HepG2 (cell line): ENCODE measurements at regions not wholly inside any gene's neighbourhood (a gene's known extent, or its start where the extent isn't known, plus 50 kb on each side); places are given as distances from the start of the nearest gene placed in this dataset.

Experiments
- ATAC-seq: fragments of 200-7000 bp; cut with Tn5 transposase; 3 replicates; pipeline ENCODE4 v1.9.1; 2020; ENCODE audit warnings: mild to moderate bottlenecking, moderate library complexity
- BruUV-seq: library from RNA; stranded (reverse); fragments of 400-500 nt; replicated peaks from 2 replicates; lab custom pipeline; 2021; lab: Mats Ljungman, UMichigan
- CTCF ChIA-PET: fragments of 300-600 bp; formaldehyde crosslinking; extraction: SDS; loops from one replicate; lab custom pipeline; 2021; ENCODE audit warnings: low total read pairs, inconsistent platforms, low intra/inter-chr PET ratio; lab: Yijun Ruan, JAX
- POLR2A ChIA-PET: fragments of 350-600 bp; sonication (Branson Sonifier 250); formaldehyde crosslinking; loops from one replicate; lab custom pipeline; 2020; ENCODE audit warnings: antibody characterized with exemption, inconsistent platforms; lab: Yijun Ruan, JAX
- DNase-seq: peaks from one replicate; pipeline ENCODE4 v3.0.0-alpha.2; 2015; ENCODE audit warnings: low spot score
- FAIRE-seq: peaks from 3 replicates; lab custom pipeline; 2011; peaks lifted over from hg19 to GRCh38; lab: Jason Lieb, UNC
- H2AFZ ChIP-seq: one replicate; pipeline ENCODE4 v1.6.1; 2011; ENCODE audit warnings: low read length, inconsistent platforms
- H3K27ac ChIP-seq: fragments of 300-600 bp; 3 replicates; pipeline ENCODE4 v1.8.0; 2011; ENCODE audit warnings: mixed run types, mild to moderate bottlenecking, mixed read lengths, low read length, inconsistent platforms; ENCODE audit not compliant: insufficient read depth; ENCODE audit errors: extremely low read length
- H3K27me3 ChIP-seq, 2 experiments: fragments of 200-600 bp in 1 of 2; 2 replicates in 1 of 2; 3 replicates in 1 of 2; pipeline versions ENCODE4 v1.6.0 to v1.8.0; 2011; ENCODE audit warnings: low read length in 2 of 2, mild to moderate bottlenecking in 2 of 2, moderate library complexity in 2 of 2, inconsistent platforms in 1 of 2; ENCODE audit not compliant: insufficient read depth in 2 of 2, control insufficient read depth in 1 of 2
- H3K36me3 ChIP-seq, 2 experiments: fragments of 200-600 bp in 1 of 2; replicated peaks in 1 of 2; 2 replicates in 1 of 2; 3 replicates in 1 of 2; pipeline versions ENCODE4 v1.5.1 to v1.8.0; 2011; ENCODE audit warnings: low read length in 2 of 2, inconsistent platforms in 1 of 2; ENCODE audit not compliant: insufficient read depth in 2 of 2, control insufficient read depth in 1 of 2
- H3K4me1 ChIP-seq: 2 replicates; pipeline ENCODE4 v1.5.1; 2012; ENCODE audit warnings: low read length, inconsistent platforms; ENCODE audit not compliant: insufficient read depth
- H3K4me2 ChIP-seq: 2 replicates; pipeline ENCODE4 v1.6.0; 2011; ENCODE audit warnings: low read depth, low read length, inconsistent platforms
- H3K4me3 ChIP-seq, 3 experiments: fragments of 200-600 bp in 1 of 3; sonication (generic), shearing (Covaris generic) in 1 of 3; replicated peaks in 1 of 3; 2 replicates each; pipeline ENCODE4 v1.5.1; 2011 to 2016; ENCODE audit warnings: low read length in 3 of 3, inconsistent platforms in 2 of 3, low read depth in 2 of 3, mild to moderate bottlenecking in 2 of 3, control low read depth in 1 of 3, mixed read lengths in 1 of 3; ENCODE audit not compliant: insufficient read depth in 1 of 3
- H3K79me2 ChIP-seq: one replicate; pipeline ENCODE4 v1.6.1; 2011; ENCODE audit warnings: low read length, inconsistent platforms; ENCODE audit not compliant: insufficient read depth
- H3K9ac ChIP-seq: 2 replicates; pipeline ENCODE4 v1.6.0; 2011; ENCODE audit warnings: mild to moderate bottlenecking, low read depth, low read length, inconsistent platforms; ENCODE audit not compliant: insufficient read depth
- H3K9me3 ChIP-seq: 2 replicates; pipeline ENCODE4 v1.5.1; 2012; ENCODE audit warnings: mild to moderate bottlenecking, low read length
- H4K20me1 ChIP-seq: 2 replicates; pipeline ENCODE4 v1.6.0; 2011; ENCODE audit warnings: inconsistent platforms, mild to moderate bottlenecking, low read length, moderate library complexity; ENCODE audit not compliant: insufficient read depth
- HMG20A ChIP-seq: IDR thresholded peaks from 2 replicates; pipeline ENCODE4 v1.6.1; 2016; ENCODE audit warnings: borderline replicate concordance
- TCF7L2 ChIP-seq: IDR thresholded peaks from 2 replicates; pipeline ENCODE4 v1.6.1; 2011; ENCODE audit warnings: mild to moderate bottlenecking, low read depth, low read length, moderate library complexity
- ZBTB1 ChIP-seq: sonication (generic); formaldehyde crosslinking; IDR thresholded peaks from 2 replicates; pipeline ENCODE4 v1.4.0; 2020; ENCODE audit warnings: missing genetic modification reagents, borderline replicate concordance
- ZNF367 ChIP-seq: sonication (generic); formaldehyde crosslinking; IDR thresholded peaks from 2 replicates; pipeline ENCODE4 v1.4.0; 2020; ENCODE audit warnings: missing genetic modification reagents, borderline replicate concordance
- ZNF446 ChIP-seq: sonication (generic); formaldehyde crosslinking; IDR thresholded peaks from 2 replicates; pipeline ENCODE4 v1.5.0; 2020; ENCODE audit warnings: mild to moderate bottlenecking, missing genetic modification reagents
- ZNF589 ChIP-seq: sonication (generic); formaldehyde crosslinking; conservative IDR thresholded peaks from 2 replicates; pipeline ENCODE4 v1.8.0; 2022; ENCODE audit warnings: mild to moderate bottlenecking, moderate library complexity, missing genetic modification reagents
- ZNF687 ChIP-seq: sonication (generic); formaldehyde crosslinking; IDR thresholded peaks from 2 replicates; pipeline ENCODE4 v1.5.1; 2020; ENCODE audit warnings: mild to moderate bottlenecking, missing genetic modification reagents, moderate library complexity
- ZNF737 ChIP-seq: sonication (generic); formaldehyde crosslinking; IDR thresholded peaks from 2 replicates; pipeline ENCODE4 v1.5.0; 2020; ENCODE audit warnings: missing genetic modification reagents, mild to moderate bottlenecking, borderline replicate concordance
- WGBS: methylation state at CpG from one replicate; pipeline ENCODE4 v1.1.6; 2017; ENCODE audit warnings: low lambda C conversion rate; 5-methylcytosine and 5-hydroxymethylcytosine counted together
- in situ Hi-C: cut with HindIII; loops from 2 replicates; pipeline ENCODE4 v1.10.0; 2017; ENCODE audit warnings: low pct_unique_long_range_greater_than_20kb; ENCODE audit not compliant: extremely low pct_ligation_motif_present
- intact Hi-C: fragments of 100-400 bp; cut with micrococcal nuclease; formaldehyde crosslinking; loops from one replicate; pipeline ENCODE4 v1.10.0; 2022; ENCODE audit not compliant: unreplicated experiment
- TF ChIP-seq, protein P1 (sequence below): sonication (generic); formaldehyde crosslinking; IDR thresholded peaks from 2 replicates; pipeline ENCODE4 v1.4.0; 2020; ENCODE audit warnings: mild to moderate bottlenecking, missing genetic modification reagents
- TF ChIP-seq, protein P2 (sequence below): IDR thresholded peaks from 2 replicates; pipeline ENCODE4 v1.6.1; 2016; ENCODE audit warnings: low read depth, control low read depth
- TF ChIP-seq, protein P3 (sequence below): sonication (generic); formaldehyde crosslinking; IDR thresholded peaks from 2 replicates; pipeline ENCODE4 v1.4.0; 2020; ENCODE audit warnings: missing genetic modification reagents
- TF ChIP-seq, protein P4 (sequence below): sonication (generic); formaldehyde crosslinking; IDR thresholded peaks from 2 replicates; pipeline ENCODE4 v1.8.0; 2022; ENCODE audit warnings: mild to moderate bottlenecking, missing genetic modification reagents, borderline replicate concordance

GRCh38 chr1:83627045-83627444 lies 371.9 kb downstream of the TTLL7 start:
- no peak for ATAC-seq
- intact Hi-C loops: no loop called here
- Histone ChIP-seq H3K36me3 (no peaks in the 10 kb centered on the region), H3K4me2 (no peak overlapping the region), H3K9me3 (peaks cover 71% of the 10 kb centered on the region), H3K27ac (no peak overlapping the region), H3K4me1 (no peaks in the 10 kb centered on the region), H4K20me1 (no peaks in the 10 kb centered on the region), H3K79me2 (no peaks in the 10 kb centered on the region), H3K27me3 (no peaks in the 10 kb centered on the region), H3K4me3 (no peak overlapping the region), H3K9ac (no peak overlapping the region), H2AFZ (no peak overlapping the region)
- no peak for FAIRE-seq
- CTCF ChIA-PET: no interaction called here
- BruUV-seq: no TSS peak
- DNase-seq: no peak
- POLR2A ChIA-PET: no interaction called here
- in situ Hi-C loops: no loop called here
- 43% methylated on average over 1 of the region's 1 CpG for WGBS
- TF ChIP-seq, protein P1, sequence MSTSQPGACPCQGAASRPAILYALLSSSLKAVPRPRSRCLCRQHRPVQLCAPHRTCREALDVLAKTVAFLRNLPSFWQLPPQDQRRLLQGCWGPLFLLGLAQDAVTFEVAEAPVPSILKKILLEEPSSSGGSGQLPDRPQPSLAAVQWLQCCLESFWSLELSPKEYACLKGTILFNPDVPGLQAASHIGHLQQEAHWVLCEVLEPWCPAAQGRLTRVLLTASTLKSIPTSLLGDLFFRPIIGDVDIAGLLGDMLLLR: no peak
- TF ChIP-seq ZNF367 (CRISPR knock-in tag) (no peak), ZBTB1 (CRISPR knock-in tag) (no peak), ZNF589 (CRISPR knock-in tag) (no peak), ZNF687 (CRISPR knock-in tag) (no peak), HMG20A (CRISPR knock-in tag) (no peak), ZNF737 (no peak), TCF7L2 (no peak), ZNF446 (CRISPR knock-in tag) (no peak)
- TF ChIP-seq, protein P2, sequence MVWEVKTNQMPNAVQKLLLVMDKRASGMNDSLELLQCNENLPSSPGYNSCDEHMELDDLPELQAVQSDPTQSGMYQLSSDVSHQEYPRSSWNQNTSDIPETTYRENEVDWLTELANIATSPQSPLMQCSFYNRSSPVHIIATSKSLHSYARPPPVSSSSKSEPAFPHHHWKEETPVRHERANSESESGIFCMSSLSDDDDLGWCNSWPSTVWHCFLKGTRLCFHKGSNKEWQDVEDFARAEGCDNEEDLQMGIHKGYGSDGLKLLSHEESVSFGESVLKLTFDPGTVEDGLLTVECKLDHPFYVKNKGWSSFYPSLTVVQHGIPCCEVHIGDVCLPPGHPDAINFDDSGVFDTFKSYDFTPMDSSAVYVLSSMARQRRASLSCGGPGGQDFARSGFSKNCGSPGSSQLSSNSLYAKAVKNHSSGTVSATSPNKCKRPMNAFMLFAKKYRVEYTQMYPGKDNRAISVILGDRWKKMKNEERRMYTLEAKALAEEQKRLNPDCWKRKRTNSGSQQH: no peak
- TF ChIP-seq, protein P3, sequence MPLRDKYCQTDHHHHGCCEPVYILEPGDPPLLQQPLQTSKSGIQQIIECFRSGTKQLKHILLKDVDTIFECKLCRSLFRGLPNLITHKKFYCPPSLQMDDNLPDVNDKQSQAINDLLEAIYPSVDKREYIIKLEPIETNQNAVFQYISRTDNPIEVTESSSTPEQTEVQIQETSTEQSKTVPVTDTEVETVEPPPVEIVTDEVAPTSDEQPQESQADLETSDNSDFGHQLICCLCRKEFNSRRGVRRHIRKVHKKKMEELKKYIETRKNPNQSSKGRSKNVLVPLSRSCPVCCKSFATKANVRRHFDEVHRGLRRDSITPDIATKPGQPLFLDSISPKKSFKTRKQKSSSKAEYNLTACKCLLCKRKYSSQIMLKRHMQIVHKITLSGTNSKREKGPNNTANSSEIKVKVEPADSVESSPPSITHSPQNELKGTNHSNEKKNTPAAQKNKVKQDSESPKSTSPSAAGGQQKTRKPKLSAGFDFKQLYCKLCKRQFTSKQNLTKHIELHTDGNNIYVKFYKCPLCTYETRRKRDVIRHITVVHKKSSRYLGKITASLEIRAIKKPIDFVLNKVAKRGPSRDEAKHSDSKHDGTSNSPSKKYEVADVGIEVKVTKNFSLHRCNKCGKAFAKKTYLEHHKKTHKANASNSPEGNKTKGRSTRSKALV (CRISPR knock-in tag): no peak
- TF ChIP-seq, protein P4, sequence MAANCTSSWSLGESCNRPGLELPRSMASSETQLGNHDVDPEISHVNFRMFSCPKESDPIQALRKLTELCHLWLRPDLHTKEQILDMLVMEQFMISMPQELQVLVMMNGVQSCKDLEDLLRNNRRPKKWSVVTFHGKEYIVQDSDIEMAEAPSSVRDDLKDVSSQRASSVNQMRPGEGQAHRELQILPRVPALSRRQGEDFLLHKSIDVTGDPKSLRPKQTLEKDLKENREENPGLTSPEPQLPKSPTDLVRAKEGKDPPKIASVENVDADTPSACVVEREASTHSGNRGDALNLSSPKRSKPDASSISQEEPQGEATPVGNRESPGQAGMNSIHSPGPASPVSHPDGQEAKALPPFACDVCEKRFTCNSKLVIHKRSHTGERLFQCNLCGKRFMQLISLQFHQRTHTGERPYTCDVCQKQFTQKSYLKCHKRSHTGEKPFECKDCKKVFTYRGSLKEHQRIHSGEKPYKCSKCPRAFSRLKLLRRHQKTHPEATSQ (CRISPR knock-in tag): no peak
